GM13977 (cell line): ENCODE measurements at regions not wholly inside any gene's neighbourhood (a gene's known extent, or its start where the extent isn't known, plus 50 kb on each side); places are given as distances from the start of the nearest gene placed in this dataset.
A peak's percentile ranks its signal among the peaks of the same experiment; 100 is the strongest.

Experiments used
- DNase-seq: peaks from one replicate; pipeline ENCODE4 v3.0.0; 2012; ENCODE audit warnings: low spot score
- CTCF ChIP-seq: IDR thresholded peaks from 2 replicates; pipeline ENCODE4 v1.5.1; 2012; ENCODE audit warnings: mild to moderate bottlenecking, control low read depth; ENCODE audit not compliant: insufficient read depth; ENCODE audit errors: extremely low read depth, missing control alignments
- in situ Hi-C: fragments of 300-500 bp; cut with MboI; formaldehyde crosslinking; loops from one replicate; pipeline ENCODE4 v1.12.0; 2022; ENCODE audit warnings: low sequenced_read_pairs, low pct_unique_long_range_greater_than_20kb, mixed read lengths, inconsistent platforms; ENCODE audit not compliant: unreplicated experiment

- in situ Hi-C loops: no loop called here
Measured at GRCh38 chr2:144156736-144157640, 362.9 kb downstream of the ZEB2 start.

GRCh38 chr2:144154205-144154604 lies 365.7 kb downstream of the ZEB2 start:
- DNase-seq: no peak
- TF ChIP-seq CTCF: no peak
- in situ Hi-C loops: no loop called here

More at GRCh38 chr2:144156736-144157640, 362.9 kb downstream of the ZEB2 start:
- peak; percentile 9 for DNase-seq
- no peak for TF ChIP-seq CTCF

GRCh38 chr2:144152817-144153271 lies 367.1 kb downstream of the ZEB2 start:
- DNase-seq: no peak
- no peak for TF ChIP-seq CTCF
- in situ Hi-C loops: no loop called here

- no peak for TF ChIP-seq CTCF
- in situ Hi-C loops: no loop called here
- no peak for DNase-seq
Measured at GRCh38 chr2:144151851-144152250, 368.1 kb downstream of the ZEB2 start.

- no peak for TF ChIP-seq CTCF
- in situ Hi-C loops: no loop called here
- no peak for DNase-seq
Measured at GRCh38 chr2:144151405-144151804, 368.5 kb downstream of the ZEB2 start.

GRCh38 chr2:144147356-144147755 lies 372.6 kb downstream of the ZEB2 start:
- in situ Hi-C loops: no loop called here
- DNase-seq: no peak
- no peak for TF ChIP-seq CTCF

GRCh38 chr2:144146876-144147275 lies 373.0 kb downstream of the ZEB2 start:
- no peak for DNase-seq
- TF ChIP-seq CTCF: no peak
- in situ Hi-C loops: no loop called here
